ENCODE measurements at regions not wholly inside any gene's neighbourhood (a gene's known extent, or its start where the extent isn't known, plus 50 kb on each side); places are given as distances from the start of the nearest gene placed in this dataset.

DNA sequence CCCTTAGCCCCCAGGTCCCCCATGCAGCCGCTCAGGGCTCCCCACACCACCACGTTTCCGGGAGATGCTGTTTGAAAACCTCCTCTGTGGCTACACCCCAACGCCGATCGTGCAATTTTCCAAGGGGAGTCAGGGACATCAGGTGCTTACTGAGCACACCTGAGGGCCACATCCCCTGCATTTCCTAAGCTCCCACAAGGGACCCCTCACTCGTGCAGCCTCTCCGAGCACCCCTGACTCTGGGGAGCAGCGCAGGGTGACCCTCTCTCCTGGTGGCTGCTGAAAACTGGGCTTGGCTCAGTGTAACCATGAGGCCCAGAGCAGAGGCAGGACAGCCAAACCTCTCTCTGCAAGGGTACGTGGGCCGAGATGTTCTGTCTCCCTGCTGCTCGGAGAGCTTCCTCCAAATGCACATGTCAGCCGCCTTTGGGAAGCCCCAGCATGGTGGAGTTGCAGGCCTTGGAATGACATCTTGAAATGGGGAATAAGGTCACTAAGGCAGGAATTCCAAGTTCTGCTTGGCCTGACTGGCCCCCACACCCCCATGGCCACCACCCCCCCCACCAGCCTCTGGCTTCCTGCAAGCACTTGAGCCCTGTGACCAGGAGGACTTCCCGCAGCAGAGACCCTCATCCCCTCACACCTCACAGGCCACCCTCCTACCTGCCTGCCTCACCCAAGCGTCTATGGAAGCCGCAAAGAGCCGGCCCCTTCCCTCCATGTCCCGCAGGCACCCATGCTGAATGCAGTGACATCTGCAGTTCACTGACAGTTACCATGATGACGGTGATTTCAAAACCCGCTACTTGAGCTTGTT lies 257.4 kb downstream of the BRD1 start:
- H3K9me2 ChIP-seq (ENCODE audit: insufficient read depth), result no peaks in the 10 kb centered on the region
- no peak overlapping the region for H3K9ac ChIP-seq (ENCODE audit: low read length)
- H3K79me2 ChIP-seq (ENCODE audit: insufficient read depth, low read length), result peaks cover 5% of the 10 kb centered on the region
- no peak for ATAC-seq
- no TSS peak for BruUV-seq (replicated peaks)
- H3K4me1 ChIP-seq (ENCODE audit: control insufficient read depth in 1 of 2, insufficient read depth in 2 of 2, low read length in 2 of 2), result no peaks in the 10 kb centered on the region
- H3K4me2 ChIP-seq (ENCODE audit: low read length), result no peak overlapping the region
- H4K20me1 ChIP-seq (ENCODE audit: insufficient read depth), result no peaks in the 10 kb centered on the region
- no peak for DNase-seq (ENCODE audit: low read depth, low spot score)
- ChIA-PET CTCF (no interaction called here), POLR2A (interaction anchor here (0.5 kb wide), 1 partner anchor 84 kb away, joined by 3 read pairs; no protein-coding TSS in a partner anchor), RAD21 (ENCODE audit: low non-redundant PET in 1 of 2, low total read pairs in 2 of 2, uncharacterized antibody in 2 of 2, unreplicated experiment in 2 of 2) (no interaction called here)
- H3K4me3 ChIP-seq (replicated peaks in 1 of 2; ENCODE audit: low read depth in 1 of 2, low read length in 2 of 2), result no peak overlapping the region
- H3K27ac ChIP-seq (ENCODE audit: low read depth, low read length), result no peak overlapping the region
- H2AFZ ChIP-seq (ENCODE audit: low read depth, low read length, poor library complexity, severe bottlenecking), result no peak overlapping the region
- H3K36me3 ChIP-seq (ENCODE audit: control insufficient read depth in 1 of 2, insufficient read depth in 2 of 2, low read length in 2 of 2), result no peaks in the 10 kb centered on the region
- no peaks in the 10 kb centered on the region for H3K9me3 ChIP-seq (ENCODE audit: control insufficient read depth in 1 of 2, insufficient read depth in 1 of 2, low read depth in 1 of 2, low read length in 2 of 2)
- intact Hi-C loops (cut with micrococcal nuclease), result no loop called here
- TF ChIP-seq ELF1 (IDR thresholded peaks at IDR 0.05; ENCODE audit: borderline replicate concordance, low read depth) (no peak), CBX3 (IDR thresholded peaks at IDR 0.05; ENCODE audit: low read depth) (no peak), POLR2AphosphoS5 (IDR thresholded peaks at IDR 0.05; ENCODE audit: low read depth, low read length) (no peak), JUND (IDR thresholded peaks at IDR 0.05) (no peak), ZNF274 (IDR thresholded peaks at IDR 0.05; ENCODE audit: low read depth, low read length) (no peak), RAD21 (IDR thresholded peaks at IDR 0.05; ENCODE audit: low read depth) (no peak)
- TF ChIP-seq, protein P1, sequence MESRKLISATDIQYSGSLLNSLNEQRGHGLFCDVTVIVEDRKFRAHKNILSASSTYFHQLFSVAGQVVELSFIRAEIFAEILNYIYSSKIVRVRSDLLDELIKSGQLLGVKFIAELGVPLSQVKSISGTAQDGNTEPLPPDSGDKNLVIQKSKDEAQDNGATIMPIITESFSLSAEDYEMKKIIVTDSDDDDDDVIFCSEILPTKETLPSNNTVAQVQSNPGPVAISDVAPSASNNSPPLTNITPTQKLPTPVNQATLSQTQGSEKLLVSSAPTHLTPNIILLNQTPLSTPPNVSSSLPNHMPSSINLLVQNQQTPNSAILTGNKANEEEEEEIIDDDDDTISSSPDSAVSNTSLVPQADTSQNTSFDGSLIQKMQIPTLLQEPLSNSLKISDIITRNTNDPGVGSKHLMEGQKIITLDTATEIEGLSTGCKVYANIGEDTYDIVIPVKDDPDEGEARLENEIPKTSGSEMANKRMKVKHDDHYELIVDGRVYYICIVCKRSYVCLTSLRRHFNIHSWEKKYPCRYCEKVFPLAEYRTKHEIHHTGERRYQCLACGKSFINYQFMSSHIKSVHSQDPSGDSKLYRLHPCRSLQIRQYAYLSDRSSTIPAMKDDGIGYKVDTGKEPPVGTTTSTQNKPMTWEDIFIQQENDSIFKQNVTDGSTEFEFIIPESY (IDR thresholded peaks at IDR 0.05; ENCODE audit: extremely low read depth, insufficient replicate concordance, low read length), result no peak
- TF ChIP-seq, protein P2, sequence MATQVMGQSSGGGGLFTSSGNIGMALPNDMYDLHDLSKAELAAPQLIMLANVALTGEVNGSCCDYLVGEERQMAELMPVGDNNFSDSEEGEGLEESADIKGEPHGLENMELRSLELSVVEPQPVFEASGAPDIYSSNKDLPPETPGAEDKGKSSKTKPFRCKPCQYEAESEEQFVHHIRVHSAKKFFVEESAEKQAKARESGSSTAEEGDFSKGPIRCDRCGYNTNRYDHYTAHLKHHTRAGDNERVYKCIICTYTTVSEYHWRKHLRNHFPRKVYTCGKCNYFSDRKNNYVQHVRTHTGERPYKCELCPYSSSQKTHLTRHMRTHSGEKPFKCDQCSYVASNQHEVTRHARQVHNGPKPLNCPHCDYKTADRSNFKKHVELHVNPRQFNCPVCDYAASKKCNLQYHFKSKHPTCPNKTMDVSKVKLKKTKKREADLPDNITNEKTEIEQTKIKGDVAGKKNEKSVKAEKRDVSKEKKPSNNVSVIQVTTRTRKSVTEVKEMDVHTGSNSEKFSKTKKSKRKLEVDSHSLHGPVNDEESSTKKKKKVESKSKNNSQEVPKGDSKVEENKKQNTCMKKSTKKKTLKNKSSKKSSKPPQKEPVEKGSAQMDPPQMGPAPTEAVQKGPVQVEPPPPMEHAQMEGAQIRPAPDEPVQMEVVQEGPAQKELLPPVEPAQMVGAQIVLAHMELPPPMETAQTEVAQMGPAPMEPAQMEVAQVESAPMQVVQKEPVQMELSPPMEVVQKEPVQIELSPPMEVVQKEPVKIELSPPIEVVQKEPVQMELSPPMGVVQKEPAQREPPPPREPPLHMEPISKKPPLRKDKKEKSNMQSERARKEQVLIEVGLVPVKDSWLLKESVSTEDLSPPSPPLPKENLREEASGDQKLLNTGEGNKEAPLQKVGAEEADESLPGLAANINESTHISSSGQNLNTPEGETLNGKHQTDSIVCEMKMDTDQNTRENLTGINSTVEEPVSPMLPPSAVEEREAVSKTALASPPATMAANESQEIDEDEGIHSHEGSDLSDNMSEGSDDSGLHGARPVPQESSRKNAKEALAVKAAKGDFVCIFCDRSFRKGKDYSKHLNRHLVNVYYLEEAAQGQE (IDR thresholded peaks at IDR 0.05; ENCODE audit: low read depth), result no peak
- TF ChIP-seq, protein P3, sequence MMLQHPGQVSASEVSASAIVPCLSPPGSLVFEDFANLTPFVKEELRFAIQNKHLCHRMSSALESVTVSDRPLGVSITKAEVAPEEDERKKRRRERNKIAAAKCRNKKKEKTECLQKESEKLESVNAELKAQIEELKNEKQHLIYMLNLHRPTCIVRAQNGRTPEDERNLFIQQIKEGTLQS (IDR thresholded peaks at IDR 0.05), result no peak
- H3K27me3 ChIP-seq (ENCODE audit: insufficient read depth, low read length), result no peaks in the 10 kb centered on the region; the same call in 1 of the 2 replicates
